Heart left ventricle (tissue), 16 donors: ENCODE measurements at regions not wholly inside any gene's neighbourhood (a gene's known extent, or its start where the extent isn't known, plus 50 kb on each side); places are given as distances from the start of the nearest gene placed in this dataset.

Experiments
- ATAC-seq, 4 donors: fragments of 200-7000 bp; cut with Tn5 transposase; one replicate each; pipeline ENCODE4 v1.9.1; 2020 to 2022; ENCODE audit warnings: moderate library complexity in 4 of 4, mild to moderate bottlenecking in 3 of 4, moderate number of reproducible peaks in 1 of 4
- DNase-seq, 5 donors: peaks; one replicate each; pipeline ENCODE4 v3.0.0-alpha.2; 2020
- H3K27ac ChIP-seq, 12 donors: fragments of 200-600 bp; sonication (generic) in 4 of 12; one replicate each; pipeline versions ENCODE4 v1.5.0 to v1.8.0; 2016 to 2022; ENCODE audit warnings: mild to moderate bottlenecking in 2 of 12
- H3K27me3 ChIP-seq, 9 donors: fragments of 200-600 bp; sonication (generic) in 2 of 9; one replicate each; pipeline versions ENCODE4 v1.5.1 to v1.8.0; 2016 to 2022; ENCODE audit warnings: mild to moderate bottlenecking in 3 of 9
- H3K36me3 ChIP-seq, 9 donors: fragments of 200-600 bp; sonication (generic) in 2 of 9; one replicate each; pipeline versions ENCODE4 v1.5.0 to v1.8.0; 2018 to 2022; ENCODE audit warnings: mild to moderate bottlenecking in 2 of 9
- H3K4me1 ChIP-seq, 12 donors: fragments of 200-600 bp; sonication (generic) in 4 of 12; one replicate each; pipeline versions ENCODE4 v1.5.0 to v1.8.0; 2016 to 2022; ENCODE audit warnings: mild to moderate bottlenecking in 3 of 12
- H3K4me3 ChIP-seq, 12 donors: fragments of 200-600 bp; sonication (generic) in 4 of 12; one replicate each; pipeline versions ENCODE4 v1.5.0 to v1.8.0; 2017 to 2022; ENCODE audit warnings: mild to moderate bottlenecking in 9 of 12, moderate library complexity in 4 of 12
- H3K9me3 ChIP-seq, 12 donors: fragments of 200-600 bp; sonication (generic) in 4 of 12; one replicate each; pipeline versions ENCODE4 v1.5.0 to v1.8.0; 2016 to 2022; ENCODE audit warnings: mild to moderate bottlenecking in 1 of 12
- CTCF ChIP-seq, 12 donors: fragments of 200-600 bp; sonication (generic) in 4 of 12; IDR thresholded peaks; one replicate each; pipeline versions ENCODE4 v1.5.0 to v1.8.0; 2018 to 2022; ENCODE audit warnings: antibody characterized with exemption in 12 of 12, mild to moderate bottlenecking in 5 of 12
- POLR2A ChIP-seq, 2 donors: fragments of 450-650 bp; IDR thresholded peaks; one replicate each; pipeline ENCODE4 v1.6.1; 2017; ENCODE audit warnings: antibody characterized with exemption in 2 of 2, mild to moderate bottlenecking in 2 of 2, moderate library complexity in 2 of 2
- WGBS, 4 donors: extraction: QIAGEN DNeasy Blood & Tissue Kit in 2 of 4; methylation state at CpG; one replicate each; pipeline versions ENCODE4 v1.1.5 to v1.1.7; 2013 to 2018; 5-methylcytosine and 5-hydroxymethylcytosine counted together
- intact Hi-C, 10 donors: fragments of 100-400 bp; cut with DNase I; formaldehyde crosslinking; loops; one replicate each; pipeline versions ENCODE4 v1.11.1 to v1.14.2; 2022
- donor health status: ischemic (EF 13 %, LVEDD 7.1; RV severe dilation, severe dysfunction).
- donor health status: healthy with polysubstance abuse.
- donor health status: DM: no; HTN: yes; CAD: no.
- donor health status: DM: no; HTN: no; CAD: no.
- donor health status: ischemic (EF 25% LVEDD 6.9; RV normal size, moderate dysfunction).
- donor health status: ischemic (EF 25% LVEDD 5.7; RV mildly dilated, moderate dysfunction).
- donor health status: healthy.
- donor health status: DM: yes; HTN: yes; CAD: no.
- donor health status: ischemic (EF 35%, LVEDD 5.7; RV mildly dilated, moderate dysfunction).
- donor health status: nonischemic (EF 11% LVEDD 7.7; RV severe dilation, severe dysfunction).
- donor health status: DM: yes; HTN: yes; CAD: no.
- donor health status: PGD.
- donor health status: ischemic (EF 29% LVEDD 5.4; RV normal size, mild dysfunction).
- donor health status: nonischemic (EF 23%, LVEDD 6.1; RV moderate dilation, normal function).

DNA sequence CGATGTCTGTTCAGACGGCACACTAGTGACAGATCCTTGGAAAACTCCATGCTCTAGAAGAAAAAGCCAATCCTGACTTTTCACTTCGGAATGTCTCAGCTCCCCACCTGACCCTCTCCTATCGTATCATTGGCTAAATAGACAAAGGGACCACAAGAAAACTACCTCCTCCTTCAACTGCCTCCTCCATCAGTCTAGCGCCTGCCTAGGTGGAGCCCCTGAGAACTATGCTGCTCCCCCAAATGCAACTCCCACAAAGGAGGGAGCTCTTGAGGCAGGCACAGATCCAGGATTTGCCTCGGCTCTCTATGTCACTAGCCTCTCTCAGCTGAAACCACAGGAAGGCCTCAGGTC lies 148.4 kb downstream of the TOMM20 start:
- TF ChIP-seq CTCF (IDR thresholded peaks at IDR 0.05), result no peak
- TF ChIP-seq POLR2A (IDR thresholded peaks at IDR 0.05), result no peak
- Histone ChIP-seq H3K9me3 (no peaks in the 10 kb centered on the region), H3K36me3 (no peaks in the 10 kb centered on the region), H3K4me3 (peak overlapping the region in 7 of 12 donors; percentile 4 to 55 (median 23)), H3K4me1 (peaks cover 15 to 99% (median 51%) of the 10 kb centered on the region in 12 donors), H3K27me3 (no peaks in the 10 kb centered on the region), H3K27ac (peak overlapping the region; percentile 71 to 98 (median 88))
- ATAC-seq (peak in 2 of 4 donors; percentile 5 to 24), DNase-seq (no peak)
- intact Hi-C loops, result loop anchor here in 6 of 10 donors (2.0 to 10.0 kb wide), 7 partner anchors 55 to 378 kb away; partner anchors contain the start of gene IRF2BP2 (in 2 of the 6)
- WGBS, 4 donors, result 78 to 83% (median 80%) methylated on average over 6 of the region's 6 CpGs

GRCh38 chr1:234979296-234980279 lies 149.0 kb downstream of the TOMM20 start:
- intact Hi-C loops, result loop anchor here in 8 of 10 donors (2.0 to 10.0 kb wide), 11 partner anchors 52 to 485 kb away; partner anchors contain the start of gene IRF2BP2 (in 2 of the 8)
- no peak for DNase-seq
- no peaks in the 10 kb centered on the region for H3K36me3 ChIP-seq
- peak overlapping the region; percentile 71 to 98 (median 88) for H3K27ac ChIP-seq
- no peak for ATAC-seq
- no peaks in the 10 kb centered on the region for H3K9me3 ChIP-seq
- TF ChIP-seq POLR2A (IDR thresholded peaks at IDR 0.05), result no peak
- H3K27me3 ChIP-seq, result no peaks in the 10 kb centered on the region
- 70 to 82% (median 74%) methylated on average over 14 to 15 of the region's 15 CpGs for WGBS, 4 donors
- peak overlapping the region in 7 of 12 donors; percentile 4 to 55 (median 23) for H3K4me3 ChIP-seq
- H3K4me1 ChIP-seq, result peaks cover 15 to 99% (median 50%) of the 10 kb centered on the region in 12 donors

GRCh38 chr1:234978397-234979295 lies 150.0 kb downstream of the TOMM20 start:
- 41 to 45% (median 43%) methylated on average over 10 to 14 of the region's 14 CpGs for WGBS, 4 donors
- H3K27ac ChIP-seq, result peak overlapping the region; percentile 71 to 98 (median 88)
- no peaks in the 10 kb centered on the region for H3K27me3 ChIP-seq
- DNase-seq (peak in 4 of 5 donors; percentile 48 to 71 (median 60)), ATAC-seq (peak; percentile 7 to 51 (median 22))
- peaks cover 15 to 91% (median 45%) of the 10 kb centered on the region in 12 donors for H3K4me1 ChIP-seq
- H3K36me3 ChIP-seq, result no peaks in the 10 kb centered on the region
- H3K4me3 ChIP-seq, result peak overlapping the region in 2 of 12 donors; percentile 15 to 55
- no peak for TF ChIP-seq POLR2A (IDR thresholded peaks at IDR 0.05)
- peak in 5 of 12 donors; percentile 6 to 39 (median 19) for TF ChIP-seq CTCF (IDR thresholded peaks at IDR 0.05)
- no peaks in the 10 kb centered on the region for H3K9me3 ChIP-seq
- intact Hi-C loops, result loop anchor here in 5 of 10 donors (5.0 to 10.0 kb wide), 5 partner anchors 51 to 484 kb away; no protein-coding TSS in a partner anchor

- no peak for DNase-seq
- Histone ChIP-seq H3K27ac (peak overlapping the region; percentile 35 to 98 (median 88)), H3K27me3 (no peaks in the 10 kb centered on the region), H3K36me3 (no peaks in the 10 kb centered on the region), H3K4me3 (peak overlapping the region in 1 of 12 donors; percentile 55), H3K9me3 (no peaks in the 10 kb centered on the region), H3K4me1 (peaks cover 15 to 87% (median 45%) of the 10 kb centered on the region in 12 donors)
- ATAC-seq, result no peak
- no peak for TF ChIP-seq CTCF (IDR thresholded peaks at IDR 0.05)
- no peak for TF ChIP-seq POLR2A (IDR thresholded peaks at IDR 0.05)
- 67 to 74% (median 71%) methylated on average over 7 of the region's 7 CpGs for WGBS, 4 donors
- intact Hi-C loops, result loop anchor here in 5 of 10 donors (5.0 to 10.0 kb wide), 5 partner anchors 51 to 483 kb away; no protein-coding TSS in a partner anchor
These were observed 150.7 kb downstream of the TOMM20 start for GRCh38 chr1:234977875-234978396.
